NCI-H1092 treated with DMSO at 0.1 percent for 48 hours (cell line): ENCODE measurements at regions not wholly inside any gene's neighbourhood (a gene's known extent, or its start where the extent isn't known, plus 50 kb on each side); places are given as distances from the start of the nearest gene placed in this dataset.

Experiments used
- DNase-seq: peaks from one replicate; lab custom pipeline; 2025; lab: John Stamatoyannopoulos, UW

GRCh38 chr18:77984833-77985232 is 735.2 kb downstream of the GALR1 start:
- no peak for DNase-seq

GRCh38 chr18:77985526-77986281 is 736.1 kb downstream of the GALR1 start:
- DNase-seq, result no peak

- no peak for DNase-seq
These were observed 740.5 kb downstream of the GALR1 start for GRCh38 chr18:77990131-77990530.

- no peak for DNase-seq
These were observed 741.3 kb downstream of the GALR1 start for GRCh38 chr18:77990901-77991300.

GRCh38 chr18:77992057-77992456 is 742.4 kb downstream of the GALR1 start:
- no peak for DNase-seq

GRCh38 chr18:77993188-77993981 is 743.7 kb downstream of the GALR1 start:
- no peak for DNase-seq

- no peak for DNase-seq
These were observed 745.9 kb downstream of the GALR1 start for GRCh38 chr18:77995593-77995992.

- DNase-seq, result no peak
These were observed 747.1 kb downstream of the GALR1 start for GRCh38 chr18:77996737-77997136.

- no peak for DNase-seq
These were observed 752.2 kb downstream of the GALR1 start for GRCh38 chr18:78001811-78002210.

- no peak for DNase-seq
These were observed 756.5 kb downstream of the GALR1 start for GRCh38 chr18:78006006-78006773.

GRCh38 chr18:78006774-78007260 is 757.2 kb downstream of the GALR1 start:
- no peak for DNase-seq

GRCh38 chr18:78010363-78010762 is 760.7 kb downstream of the GALR1 start:
- DNase-seq, result no peak

- DNase-seq, result no peak
These were observed 768.2 kb downstream of the GALR1 start for GRCh38 chr18:78017869-78018268.

- DNase-seq, result peak; percentile 61
These were observed 771.5 kb downstream of the GALR1 start for GRCh38 chr18:78021196-78021595.

- DNase-seq, result peak; percentile 28
These were observed 781.9 kb downstream of the GALR1 start for GRCh38 chr18:78031589-78031988.

- no peak for DNase-seq
These were observed 782.3 kb downstream of the GALR1 start for GRCh38 chr18:78031991-78032390.

GRCh38 chr18:78032574-78032973 is 782.9 kb downstream of the GALR1 start:
- DNase-seq, result no peak

- DNase-seq, result no peak
These were observed 785.1 kb downstream of the GALR1 start for GRCh38 chr18:78034755-78035154.

GRCh38 chr18:78041218-78041617 is 791.6 kb downstream of the GALR1 start:
- DNase-seq, result no peak

- DNase-seq, result no peak
These were observed 797.0 kb downstream of the GALR1 start for GRCh38 chr18:78046631-78047030.

- DNase-seq, result no peak
These were observed 799.6 kb downstream of the GALR1 start for GRCh38 chr18:78049281-78049680.

GRCh38 chr18:78054801-78055200 is 805.2 kb downstream of the GALR1 start:
- no peak for DNase-seq
